Activated CD8-positive, alpha-beta memory T cell treated with anti-CD3 and anti-CD28 coated beads, Interleukin-2, amount 50 U/mL, for 1 hour (primary cell): ENCODE measurements at regions not wholly inside any gene's neighbourhood (a gene's known extent, or its start where the extent isn't known, plus 50 kb on each side); places are given as distances from the start of the nearest gene placed in this dataset.
"Not testable (repeated sequence)": the region's sequence is repeated elsewhere in the genome, so short reads cannot be mapped to it uniquely, and the experiment has no call there.

Source experiments
- DNase-seq: peaks from one replicate; pipeline ENCODE4 v3.0.0-alpha.2; 2020; ENCODE audit errors: extremely low read depth

DNA sequence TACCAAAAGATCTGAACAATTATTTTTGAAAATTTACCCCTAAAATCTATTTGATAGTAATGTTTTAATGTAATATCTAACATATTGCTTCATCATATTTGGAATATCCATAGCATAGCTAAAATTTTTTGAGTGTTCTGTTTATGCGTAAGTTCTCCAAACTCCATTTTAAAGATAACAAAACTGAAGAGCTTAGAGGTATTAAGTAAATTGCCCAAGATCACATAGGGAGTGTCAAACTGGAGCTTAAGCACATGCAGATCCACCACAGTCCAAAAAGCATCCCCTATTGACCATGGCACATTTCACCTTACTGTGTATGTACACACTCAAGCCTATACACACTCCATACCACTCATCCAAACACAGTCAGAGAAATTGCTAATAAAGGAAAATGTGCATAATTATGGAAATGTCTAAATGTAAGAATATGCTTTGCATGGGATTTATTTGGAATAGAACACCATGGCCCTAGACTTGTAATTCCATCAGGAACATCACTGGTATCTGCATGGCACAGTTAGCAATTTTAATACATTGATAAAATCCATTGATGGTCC, 85.2 kb upstream of the TGFBR2 start:
- no peak for DNase-seq

DNA sequence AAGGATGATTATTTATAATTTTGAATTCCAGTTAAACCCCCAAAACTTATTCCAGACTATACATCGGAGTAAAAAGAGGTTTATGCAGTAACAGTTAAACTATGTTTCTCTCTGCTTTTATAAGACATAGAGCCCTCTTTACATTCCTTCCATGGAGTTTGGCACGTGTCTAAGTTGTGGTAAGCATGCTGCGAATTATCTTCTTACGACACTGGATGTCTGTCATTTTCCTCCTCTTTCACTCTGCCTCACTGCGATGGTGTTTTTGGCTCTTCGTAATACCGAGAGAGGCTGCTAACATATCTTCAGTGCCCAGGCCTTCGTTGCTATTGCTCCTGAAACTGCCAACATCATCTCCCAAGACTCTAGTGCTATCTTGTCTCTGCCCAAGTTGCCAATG, 83.9 kb upstream of the TGFBR2 start:
- DNase-seq = no peak

DNA sequence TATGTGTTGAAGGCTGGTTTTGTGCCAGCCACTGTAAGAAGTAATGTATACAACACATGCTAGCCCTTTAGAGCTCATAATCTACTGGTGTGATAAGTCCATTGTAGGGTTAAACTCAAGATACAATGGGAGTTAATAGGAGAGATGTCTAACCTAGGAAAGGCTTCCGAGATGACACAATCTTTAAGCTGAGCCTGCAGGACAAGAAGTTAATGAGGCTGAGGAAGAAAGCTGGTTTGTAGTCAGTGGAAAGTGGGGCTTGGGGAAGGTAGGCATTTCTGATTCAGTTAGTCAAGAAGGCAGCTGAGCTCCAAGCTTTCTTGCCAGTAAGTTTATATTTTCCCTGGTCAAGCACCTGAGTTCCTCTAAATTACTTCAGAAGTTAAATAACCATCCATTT, 83.0 kb upstream of the TGFBR2 start:
- DNase-seq = no peak

DNA sequence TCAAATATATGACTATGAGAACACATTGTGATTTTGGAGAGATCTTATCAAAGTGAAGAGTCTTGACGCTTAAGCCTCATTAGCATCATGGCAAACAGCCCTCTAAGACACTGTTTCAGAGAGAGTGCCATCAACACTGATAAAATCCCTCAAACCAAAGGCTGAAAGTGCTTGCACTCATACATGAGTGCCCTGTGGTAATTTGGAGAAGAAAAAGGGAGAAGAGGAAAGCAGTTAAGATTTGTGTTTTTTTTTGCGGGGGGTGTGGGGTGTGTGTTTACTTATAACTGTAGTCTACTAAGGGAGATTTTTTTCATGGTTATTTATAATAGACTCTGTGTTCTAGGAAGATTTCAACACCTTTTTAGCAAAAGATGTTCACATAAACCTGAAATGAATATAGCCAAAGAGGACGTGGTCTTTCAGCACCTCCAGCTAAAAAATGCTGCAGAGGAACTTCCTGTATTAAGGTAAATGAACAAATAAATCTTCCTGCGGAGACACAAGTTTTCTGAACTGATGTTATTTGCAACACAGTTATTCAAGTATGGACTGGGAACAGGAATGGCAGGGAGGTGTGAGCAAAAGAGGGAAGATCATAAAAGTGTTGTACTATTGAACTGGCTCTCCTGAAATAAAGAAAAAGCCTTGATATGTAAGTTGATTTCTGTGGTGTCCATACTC, 81.9 kb upstream of the TGFBR2 start:
- no peak for DNase-seq

DNA sequence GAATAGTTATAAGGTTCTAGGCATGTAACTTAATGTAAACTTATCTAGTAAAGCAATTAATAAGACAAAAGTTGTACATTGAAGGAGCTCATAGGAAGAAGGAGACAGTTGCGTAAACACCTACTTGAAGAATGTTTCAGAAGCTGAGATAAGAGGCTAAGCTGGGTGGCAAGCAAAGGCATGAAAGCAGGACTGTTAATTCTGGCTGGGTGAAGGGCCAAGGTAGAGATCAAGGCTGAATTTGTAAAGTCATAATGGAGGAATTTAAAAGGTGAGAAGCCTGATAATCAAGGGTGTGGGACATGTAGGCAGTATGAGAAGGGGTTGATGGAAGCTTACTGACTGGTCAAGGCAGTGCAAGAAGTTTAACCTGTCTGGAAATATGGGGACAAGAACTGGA, 80.4 kb upstream of the TGFBR2 start:
- DNase-seq = no peak

DNA sequence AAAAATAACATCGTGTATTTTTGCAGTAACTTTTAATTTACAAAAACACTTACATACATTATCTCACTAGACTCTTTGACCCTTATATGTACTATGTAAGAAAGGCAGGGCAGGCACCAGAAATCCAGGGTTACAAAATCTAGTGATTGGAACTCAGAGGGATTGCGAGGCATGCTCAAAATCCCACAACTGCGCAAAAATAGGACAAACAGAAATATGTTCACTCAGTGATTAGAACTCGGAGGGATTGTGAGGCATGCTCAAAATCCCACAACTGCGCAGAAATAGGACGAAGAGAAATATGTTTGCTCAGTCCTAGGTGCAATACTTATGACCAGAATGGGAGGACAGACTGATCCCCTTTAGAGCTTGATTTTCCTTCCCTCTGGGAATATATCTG, 79.2 kb upstream of the TGFBR2 start:
- no peak for DNase-seq

DNA sequence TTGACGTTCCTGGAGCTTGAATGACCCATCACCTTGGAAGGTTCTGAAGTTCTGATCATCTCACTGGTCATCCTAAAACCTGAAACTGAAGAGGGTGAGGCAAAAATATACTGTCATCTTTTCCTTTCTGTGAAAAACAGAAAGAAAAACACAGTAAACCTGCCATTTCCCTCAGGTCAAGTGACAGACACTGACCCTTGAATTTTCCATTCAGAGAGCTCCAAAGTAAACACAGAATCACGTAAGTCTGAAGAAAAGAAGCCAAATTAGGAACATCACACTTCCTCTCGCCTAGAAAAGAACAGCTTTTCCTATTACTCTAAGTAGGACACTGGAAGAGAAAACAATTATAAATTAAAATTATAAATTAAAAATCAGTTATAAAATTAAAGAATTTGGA, 78.7 kb upstream of the TGFBR2 start:
- DNase-seq = no peak

DNA sequence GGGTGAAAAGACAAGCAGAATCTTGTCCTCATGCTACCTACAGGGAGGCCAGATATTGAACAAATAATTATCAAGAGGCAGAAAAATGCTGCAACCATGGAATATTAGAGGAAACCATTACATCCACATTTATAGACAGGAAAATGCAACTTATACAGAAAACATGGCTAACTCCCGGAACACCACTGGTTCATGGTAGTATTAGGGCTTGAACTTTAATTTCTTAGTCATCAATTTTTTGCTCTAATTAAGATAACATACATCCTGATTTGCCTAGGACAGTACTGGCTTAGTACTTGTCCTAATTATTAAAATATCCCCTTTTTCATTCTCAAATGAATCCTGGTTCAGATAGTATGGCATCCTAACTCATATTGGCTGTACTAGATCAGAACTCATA, 76.3 kb upstream of the TGFBR2 start:
- no peak for DNase-seq

DNA sequence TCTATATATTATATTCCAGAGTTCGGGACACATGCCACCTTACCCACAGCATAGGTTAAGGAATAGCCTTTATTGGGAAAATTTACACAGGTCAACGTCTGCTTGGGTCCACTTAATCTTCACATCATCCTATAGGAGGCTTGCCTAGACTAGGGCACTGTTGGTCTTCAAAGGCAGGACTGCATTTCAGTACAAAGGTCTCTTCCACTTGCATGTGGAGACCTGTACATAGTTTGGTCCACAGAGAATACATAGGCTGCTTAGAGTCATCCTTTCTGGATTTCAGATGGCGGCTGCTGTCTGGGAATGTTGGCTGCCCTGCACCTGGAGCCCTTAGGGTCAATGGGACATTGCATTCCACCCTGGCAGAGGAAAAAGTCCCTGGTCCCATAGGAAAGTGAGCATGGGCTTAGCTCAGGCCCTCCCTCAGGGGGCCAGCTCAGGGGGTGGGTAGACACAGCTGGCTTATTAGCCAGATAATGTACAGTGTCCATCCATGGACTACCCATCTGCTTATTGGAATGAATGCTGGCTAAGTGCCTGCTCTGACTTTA, 75.3 kb upstream of the TGFBR2 start:
- DNase-seq = no peak

DNA sequence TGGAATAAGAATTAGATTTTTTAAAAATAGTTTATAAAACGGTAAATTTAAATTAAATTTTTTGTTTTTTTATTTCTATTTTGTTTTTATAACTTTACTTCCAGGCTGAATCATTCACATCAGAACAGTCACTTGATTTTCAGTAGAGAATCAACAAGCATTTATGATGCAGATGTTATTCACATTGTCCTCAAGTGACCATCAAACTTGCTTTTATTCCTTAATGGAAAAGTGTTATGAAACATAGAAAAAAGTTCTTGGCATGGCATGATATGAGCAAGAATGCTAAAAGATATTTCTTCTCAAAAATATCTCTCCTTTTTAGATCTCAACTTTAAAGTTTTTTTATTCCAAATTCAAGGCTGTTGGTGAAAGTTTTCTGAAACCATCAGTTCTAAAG, 70.9 kb upstream of the TGFBR2 start:
- no peak for DNase-seq

DNA sequence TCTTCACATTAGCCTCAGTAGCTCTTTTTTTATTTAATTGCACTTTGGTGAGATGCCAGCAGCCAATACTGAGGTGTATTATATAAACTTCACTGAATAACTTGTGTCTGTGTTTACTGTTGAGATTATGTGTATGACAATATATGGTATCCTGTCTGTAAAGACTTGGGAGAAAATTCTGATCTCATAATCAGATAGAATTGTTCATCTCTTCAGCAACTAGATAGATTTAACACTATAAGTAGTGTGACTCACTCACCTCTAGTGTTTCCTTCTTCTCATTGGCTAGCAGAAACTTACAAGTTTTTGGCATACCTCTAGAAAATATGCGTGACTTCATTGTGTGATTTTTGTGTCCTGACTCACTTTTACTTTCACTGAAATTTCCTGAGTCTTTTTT, 67.6 kb upstream of the TGFBR2 start:
- no peak for DNase-seq

DNA sequence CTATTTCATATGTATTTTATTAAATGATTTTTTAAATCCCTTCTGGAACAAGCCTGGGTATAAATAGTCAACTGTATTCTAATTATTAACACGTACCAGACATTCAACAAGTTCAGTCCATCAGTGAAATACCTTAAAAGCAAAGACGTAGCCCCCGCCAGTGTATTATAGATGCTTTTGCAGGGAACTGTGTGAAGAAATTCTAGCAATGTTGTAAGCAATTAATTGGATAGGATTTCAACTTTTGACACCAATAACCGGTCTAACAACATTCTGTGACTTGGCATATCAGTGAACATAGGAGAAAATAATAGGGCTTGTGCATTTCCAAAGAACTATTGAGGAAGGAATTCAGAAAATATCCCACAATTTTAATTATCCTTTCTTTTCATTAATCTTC, 67.2 kb upstream of the TGFBR2 start:
- DNase-seq = no peak

DNA sequence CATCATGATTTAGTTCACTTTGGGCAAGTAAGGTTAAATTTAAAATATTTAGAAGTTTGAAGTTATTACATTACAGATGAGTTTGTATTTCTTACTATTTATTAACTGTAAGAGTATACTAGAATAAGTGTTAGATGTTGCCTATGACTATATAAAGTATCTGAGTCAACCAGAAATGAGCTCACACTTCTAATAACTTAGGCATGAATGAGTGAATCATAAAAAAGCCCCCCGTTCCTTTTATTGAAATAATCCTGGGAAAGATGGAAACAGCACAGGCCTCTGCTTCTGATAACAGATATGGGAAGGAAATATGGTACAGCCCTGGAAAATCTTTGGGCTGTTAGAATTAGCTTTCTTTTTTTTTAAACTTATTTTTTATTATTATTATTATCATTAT, 66.6 kb upstream of the TGFBR2 start:
- no peak for DNase-seq

DNA sequence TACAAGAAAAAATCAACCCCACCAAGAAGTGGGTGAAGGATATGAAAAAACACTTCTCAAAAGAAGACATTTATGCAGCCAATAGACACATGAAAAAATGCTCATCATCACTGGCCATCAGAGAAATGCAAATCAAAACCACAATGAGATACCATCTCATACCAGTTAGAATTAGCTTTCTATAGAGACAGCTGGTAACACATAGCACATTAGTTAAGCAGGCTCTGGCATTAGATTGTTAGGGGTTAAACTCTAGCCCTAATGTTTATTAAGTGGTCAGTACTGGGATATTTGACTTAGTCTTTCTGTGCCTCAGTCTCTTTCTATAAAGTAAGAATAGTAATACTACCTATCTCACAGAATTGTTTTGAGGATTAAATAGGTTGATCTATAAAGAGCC, 65.2 kb upstream of the TGFBR2 start:
- not testable (repeated sequence) for DNase-seq

DNA sequence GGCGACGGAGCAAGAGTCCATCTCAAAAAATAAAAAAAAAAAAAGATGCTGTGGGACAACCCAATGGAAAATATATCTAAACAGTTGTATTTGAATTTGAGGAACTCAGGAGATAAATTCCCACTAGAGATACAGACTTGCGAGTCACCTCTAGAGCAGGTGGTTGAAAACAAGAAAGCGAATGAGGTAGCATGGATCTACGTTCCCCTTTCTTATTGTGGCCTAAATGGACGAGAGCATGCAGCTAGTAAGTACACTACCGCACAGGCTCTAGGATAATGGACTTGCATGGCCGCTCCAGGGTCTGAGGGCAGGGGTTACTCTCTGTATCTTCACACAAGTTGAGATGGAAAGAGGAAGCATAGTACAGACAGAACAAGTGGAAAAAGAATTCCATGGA, 63.5 kb upstream of the TGFBR2 start:
- no peak for DNase-seq

DNA sequence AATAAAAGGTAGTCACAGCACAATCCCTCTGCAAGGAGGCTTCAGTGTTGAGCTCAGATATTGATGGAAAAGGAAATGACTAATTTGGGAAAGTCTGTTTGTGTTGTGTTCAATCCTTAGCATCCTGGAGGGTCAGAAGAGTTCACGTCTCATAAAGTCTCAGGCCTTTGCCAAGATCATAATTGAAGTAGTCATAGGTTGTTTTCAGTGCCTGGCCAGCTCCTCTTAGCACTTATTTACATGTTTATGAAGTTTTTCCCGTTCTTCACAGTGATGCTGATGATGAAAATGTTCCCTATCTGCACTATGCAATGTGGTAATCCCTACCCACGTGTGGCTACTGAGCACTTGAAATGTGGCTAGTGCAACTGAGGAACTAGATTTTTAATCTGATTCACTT, 61.6 kb upstream of the TGFBR2 start:
- no peak for DNase-seq

DNA sequence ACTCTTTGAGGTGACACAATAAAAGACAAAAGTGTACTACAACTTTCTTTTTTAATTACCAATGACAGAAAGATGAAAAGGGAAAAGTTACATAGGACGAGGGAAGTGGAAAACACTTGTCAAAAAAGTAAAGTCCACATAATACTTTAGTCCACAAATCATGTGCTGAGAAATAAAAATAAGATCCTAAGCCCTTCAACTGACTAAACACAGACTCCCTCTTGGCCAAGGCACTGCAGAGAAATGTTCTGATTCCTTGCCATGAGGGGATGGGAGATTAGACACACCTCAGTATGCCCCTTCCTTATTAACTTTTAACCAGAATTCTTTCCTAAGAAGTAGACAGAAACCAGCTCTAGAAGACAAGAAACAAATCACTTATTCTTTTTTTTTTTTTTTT, 59.5 kb upstream of the TGFBR2 start:
- DNase-seq = no peak

DNA sequence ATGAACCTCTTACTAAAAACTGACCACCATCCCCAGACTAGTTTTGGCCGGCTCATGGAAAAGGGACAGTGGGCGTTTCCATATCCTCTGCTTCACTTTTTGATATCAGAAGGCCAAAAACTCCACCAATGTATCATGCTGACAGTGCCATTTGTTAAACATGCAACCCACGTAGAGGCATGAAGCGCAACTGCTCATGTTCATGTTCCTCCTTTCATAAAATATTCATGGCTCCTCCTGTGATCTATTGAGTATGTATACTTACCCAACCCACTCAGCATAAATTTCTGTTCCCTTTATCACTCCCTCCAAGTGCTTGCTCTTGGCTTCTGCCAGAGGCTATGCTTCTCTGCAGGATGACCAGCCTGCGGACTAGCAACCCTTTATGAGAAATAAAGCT, 58.7 kb upstream of the TGFBR2 start:
- no peak for DNase-seq

DNA sequence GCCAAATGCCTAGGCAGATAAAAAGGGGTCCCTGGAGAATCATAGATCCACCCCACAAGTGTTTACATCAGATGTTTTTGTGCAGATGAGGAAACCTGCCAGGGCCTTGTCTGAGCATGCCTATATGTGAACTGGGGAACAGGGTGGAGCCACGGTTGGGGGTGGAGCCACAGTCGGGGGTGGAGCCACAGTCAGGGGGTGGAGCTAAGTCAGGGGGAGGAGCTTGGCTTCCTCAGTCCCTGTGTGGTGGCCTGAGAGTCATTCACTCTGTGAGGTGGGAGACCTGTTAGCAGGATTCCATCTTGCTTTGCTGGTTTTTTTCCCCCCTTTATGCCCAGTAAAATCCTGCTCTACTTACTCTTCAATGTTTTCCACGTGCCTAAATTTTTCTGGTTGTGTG, 57.8 kb upstream of the TGFBR2 start:
- DNase-seq = no peak

DNA sequence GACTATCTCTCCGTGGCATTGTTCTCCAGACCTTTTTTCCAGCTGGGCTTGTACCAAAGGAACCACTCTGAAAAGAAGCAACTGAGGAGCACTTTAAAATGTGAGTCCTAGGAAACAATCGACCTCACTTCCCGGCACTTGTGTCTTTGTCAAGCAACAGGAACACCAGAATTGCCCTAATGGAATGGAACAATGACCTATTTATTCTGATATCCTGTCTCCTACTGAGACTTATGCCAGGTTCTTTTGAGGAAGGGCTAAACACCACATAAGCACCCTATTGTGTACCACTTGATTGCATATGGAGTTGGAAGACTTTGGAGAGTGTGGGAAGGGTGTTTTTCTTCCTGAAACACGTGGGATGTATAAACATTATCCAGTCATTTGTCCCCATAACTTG, 56.8 kb upstream of the TGFBR2 start:
- no peak for DNase-seq

DNA sequence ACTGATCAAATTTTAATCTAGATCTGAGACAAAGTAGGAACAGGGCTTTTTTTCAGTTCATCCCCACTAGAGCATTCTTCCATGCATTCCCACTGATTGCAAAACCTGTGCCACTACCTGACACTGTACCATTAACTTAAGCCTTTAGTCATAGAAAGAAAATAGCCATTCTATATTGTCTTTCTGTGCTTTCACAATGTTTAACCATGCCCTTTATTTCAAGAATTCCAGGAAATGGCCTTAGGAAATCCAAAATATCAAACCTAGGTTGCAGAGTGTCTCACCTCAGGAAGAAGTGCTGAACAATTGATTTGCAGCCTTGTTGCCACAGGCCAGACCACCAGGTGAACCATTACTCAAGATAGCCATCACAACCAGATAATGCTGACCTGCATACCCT, 56.2 kb upstream of the TGFBR2 start:
- DNase-seq = no peak

DNA sequence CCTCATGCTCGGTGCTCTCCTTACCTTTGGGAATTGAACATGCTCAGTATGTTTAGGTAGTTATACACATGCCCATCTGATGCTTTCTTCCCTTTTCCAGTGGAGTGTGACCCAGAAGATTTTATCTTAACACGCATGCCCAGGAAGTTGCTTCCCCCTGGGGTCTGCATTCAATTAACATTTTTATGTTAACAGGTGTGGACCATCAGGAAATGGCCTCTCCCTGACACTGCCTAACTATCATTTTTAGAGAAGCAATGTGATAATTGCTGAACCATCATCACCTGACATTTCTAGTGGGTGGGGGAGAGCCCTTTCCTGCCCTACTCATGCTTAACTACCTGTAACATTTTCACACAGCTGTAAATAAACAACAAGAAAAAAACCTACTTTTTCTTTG, 55.1 kb upstream of the TGFBR2 start:
- DNase-seq = no peak

DNA sequence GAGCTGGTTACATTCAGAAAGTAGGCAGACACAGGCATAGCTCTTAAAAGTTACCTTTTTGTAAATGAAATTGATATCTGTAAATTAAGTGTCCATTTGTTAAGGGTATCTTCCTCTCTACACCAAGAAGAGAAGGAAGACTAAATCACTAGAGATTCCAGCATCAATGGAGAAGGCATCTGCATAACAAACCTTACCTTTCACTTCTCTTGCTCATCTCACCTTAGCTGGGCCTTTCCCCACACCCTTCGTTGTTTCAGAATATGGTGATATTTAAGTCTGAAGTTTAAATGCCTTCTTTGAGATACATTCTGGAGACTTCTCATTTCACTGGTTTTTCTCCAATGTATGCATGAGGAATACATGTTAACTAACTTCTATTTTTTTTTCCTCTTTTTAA, 54.5 kb upstream of the TGFBR2 start:
- no peak for DNase-seq
